Right atrium auricular region (tissue), 2 donors: ENCODE measurements at regions not wholly inside any gene's neighbourhood (a gene's known extent, or its start where the extent isn't known, plus 50 kb on each side); places are given as distances from the start of the nearest gene placed in this dataset.

Source experiments
- DNase-seq: peaks from one replicate; pipeline ENCODE4 v3.0.0-alpha.2; 2019; ENCODE audit warnings: low spot score
- H3K27ac ChIP-seq, 2 donors: fragments of 200-600 bp; sonication (generic); 1 replicate in 1 of 2; 2 replicates in 1 of 2; pipeline ENCODE4 v1.5.1; 2016 to 2019
- H3K27me3 ChIP-seq, 2 donors: fragments of 200-600 bp; sonication (generic); one replicate each; pipeline versions ENCODE4 v1.5.1 to v1.6.0; 2017 to 2019
- H3K36me3 ChIP-seq: fragments of 200-600 bp; sonication (generic); one replicate; pipeline ENCODE4 v1.5.1; 2016
- H3K4me1 ChIP-seq, 2 donors: fragments of 200-600 bp; sonication (generic); one replicate each; pipeline versions ENCODE4 v1.5.1 to v1.6.0; 2017 to 2019
- H3K4me3 ChIP-seq, 2 donors: fragments of 200-600 bp; sonication (generic); 1 replicate in 1 of 2; 2 replicates in 1 of 2; pipeline ENCODE4 v1.5.1; 2017 to 2019; ENCODE audit warnings: mild to moderate bottlenecking in 1 of 2, moderate library complexity in 1 of 2
- H3K9me3 ChIP-seq, 2 donors: fragments of 200-600 bp; sonication (generic); one replicate each; pipeline ENCODE4 v1.5.1; 2019
- TF ChIP-seq, protein P1 (sequence below), 2 donors: fragments of 200-600 bp; sonication (generic); IDR thresholded peaks; one replicate each; pipeline ENCODE4 v1.5.1; 2019; ENCODE audit warnings: antibody characterized with exemption in 2 of 2

- Histone ChIP-seq H3K27ac (no peak overlapping the region), H3K4me1 (no peaks in the 10 kb centered on the region), H3K4me3 (no peak overlapping the region), H3K36me3 (no peaks in the 10 kb centered on the region), H3K27me3 (no peaks in the 10 kb centered on the region), H3K9me3 (no peaks in the 10 kb centered on the region)
- TF ChIP-seq, protein P1, sequence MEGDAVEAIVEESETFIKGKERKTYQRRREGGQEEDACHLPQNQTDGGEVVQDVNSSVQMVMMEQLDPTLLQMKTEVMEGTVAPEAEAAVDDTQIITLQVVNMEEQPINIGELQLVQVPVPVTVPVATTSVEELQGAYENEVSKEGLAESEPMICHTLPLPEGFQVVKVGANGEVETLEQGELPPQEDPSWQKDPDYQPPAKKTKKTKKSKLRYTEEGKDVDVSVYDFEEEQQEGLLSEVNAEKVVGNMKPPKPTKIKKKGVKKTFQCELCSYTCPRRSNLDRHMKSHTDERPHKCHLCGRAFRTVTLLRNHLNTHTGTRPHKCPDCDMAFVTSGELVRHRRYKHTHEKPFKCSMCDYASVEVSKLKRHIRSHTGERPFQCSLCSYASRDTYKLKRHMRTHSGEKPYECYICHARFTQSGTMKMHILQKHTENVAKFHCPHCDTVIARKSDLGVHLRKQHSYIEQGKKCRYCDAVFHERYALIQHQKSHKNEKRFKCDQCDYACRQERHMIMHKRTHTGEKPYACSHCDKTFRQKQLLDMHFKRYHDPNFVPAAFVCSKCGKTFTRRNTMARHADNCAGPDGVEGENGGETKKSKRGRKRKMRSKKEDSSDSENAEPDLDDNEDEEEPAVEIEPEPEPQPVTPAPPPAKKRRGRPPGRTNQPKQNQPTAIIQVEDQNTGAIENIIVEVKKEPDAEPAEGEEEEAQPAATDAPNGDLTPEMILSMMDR (IDR thresholded peaks at IDR 0.05): no peak
- no peak for DNase-seq
These were observed 307.3 kb upstream of the SGCD start for GRCh38 chr5:156019571-156020180.

DNA sequence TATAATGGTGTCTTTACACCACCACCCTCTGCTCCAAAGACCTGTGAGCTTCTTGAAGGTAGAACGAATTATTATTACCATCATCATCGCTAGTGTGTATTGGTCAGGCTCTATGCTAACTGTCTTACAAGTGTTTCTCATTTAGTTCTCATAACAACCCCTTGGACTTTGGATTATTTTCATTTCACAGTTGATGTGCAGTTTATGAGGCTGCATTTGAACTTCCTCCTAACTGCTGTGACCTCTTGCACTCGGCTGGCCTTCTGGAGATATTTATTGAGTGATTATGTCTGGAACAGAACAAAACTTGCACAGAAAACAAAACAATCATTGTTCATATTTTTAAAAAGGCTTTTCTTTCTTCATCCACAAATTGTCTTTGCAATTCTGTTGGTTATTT is 306.3 kb upstream of the SGCD start:
- Histone ChIP-seq H3K27me3 (no peaks in the 10 kb centered on the region), H3K4me3 (no peak overlapping the region), H3K9me3 (no peaks in the 10 kb centered on the region), H3K27ac (no peak overlapping the region), H3K4me1 (no peaks in the 10 kb centered on the region), H3K36me3 (no peaks in the 10 kb centered on the region)
- no peak for DNase-seq
- TF ChIP-seq, protein P1 (IDR thresholded peaks at IDR 0.05): no peak

DNA sequence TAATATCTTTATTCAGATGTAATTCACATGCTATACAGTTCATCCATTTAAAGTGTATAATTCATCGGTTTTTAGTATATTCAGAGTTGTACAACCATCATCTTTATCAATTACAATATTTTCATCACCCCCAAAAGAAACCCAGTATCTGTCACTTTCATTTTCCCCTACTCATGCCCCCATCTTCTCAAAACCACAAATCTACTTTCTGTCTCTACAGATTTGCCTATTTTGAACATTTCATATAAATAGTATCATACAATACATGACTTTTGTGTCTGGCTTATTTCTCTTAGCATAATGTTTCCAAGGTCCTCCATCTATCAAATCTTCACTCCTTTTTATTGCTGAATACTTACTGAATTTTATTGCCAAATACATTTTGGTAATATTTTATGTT is 305.1 kb upstream of the SGCD start:
- H3K4me1 ChIP-seq: no peaks in the 10 kb centered on the region
- TF ChIP-seq, protein P1 (IDR thresholded peaks at IDR 0.05): no peak
- H3K27ac ChIP-seq: no peak overlapping the region
- H3K36me3 ChIP-seq: no peaks in the 10 kb centered on the region
- no peaks in the 10 kb centered on the region for H3K27me3 ChIP-seq
- no peak for DNase-seq
- H3K9me3 ChIP-seq: no peaks in the 10 kb centered on the region
- no peak overlapping the region for H3K4me3 ChIP-seq

DNA sequence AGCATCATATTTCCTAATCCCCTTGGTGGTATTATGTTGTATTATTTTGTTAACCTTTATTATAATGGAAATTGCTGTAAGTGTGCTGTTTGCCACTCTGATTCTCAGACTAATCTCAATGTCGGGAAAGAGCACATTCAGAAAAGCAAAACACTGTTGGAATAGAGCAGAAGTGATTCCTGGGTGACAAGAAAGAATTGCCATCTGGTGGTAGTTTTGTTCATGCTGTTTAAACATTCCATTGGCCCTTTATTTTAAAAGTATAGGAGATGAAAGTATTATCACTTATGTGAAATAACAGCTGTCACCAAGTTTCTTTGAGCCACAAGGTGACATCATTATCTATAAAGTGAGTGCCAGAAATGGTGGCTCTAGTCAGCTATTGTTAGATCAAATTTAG is 301.3 kb upstream of the SGCD start:
- TF ChIP-seq, protein P1 (IDR thresholded peaks at IDR 0.05): no peak
- Histone ChIP-seq H3K27me3 (no peaks in the 10 kb centered on the region), H3K27ac (no peak overlapping the region), H3K9me3 (no peaks in the 10 kb centered on the region), H3K4me1 (no peaks in the 10 kb centered on the region), H3K4me3 (no peak overlapping the region), H3K36me3 (no peaks in the 10 kb centered on the region)
- DNase-seq: no peak

DNA sequence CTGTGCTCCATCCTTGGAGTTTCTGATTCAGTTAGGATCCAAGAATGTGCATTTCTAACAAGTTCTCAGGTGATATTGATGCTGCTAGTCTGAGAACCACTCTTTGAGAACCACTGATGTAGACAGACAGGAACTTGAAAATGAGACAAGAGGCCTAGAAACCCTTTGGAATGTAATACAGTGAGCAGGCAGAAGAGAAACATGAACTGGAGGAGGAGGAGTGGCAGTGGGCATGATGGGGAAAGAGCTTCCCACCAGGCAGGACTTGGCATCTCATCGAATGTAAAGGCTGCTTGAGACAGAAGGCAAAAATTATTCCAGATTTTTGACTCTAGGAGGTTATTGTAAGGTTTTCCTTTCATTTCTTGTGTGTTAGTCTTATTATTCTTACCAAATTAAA is 295.8 kb upstream of the SGCD start:
- no peak overlapping the region for H3K27ac ChIP-seq
- TF ChIP-seq, protein P1 (IDR thresholded peaks at IDR 0.05): no peak
- no peak for DNase-seq
- H3K4me3 ChIP-seq: no peak overlapping the region
- no peaks in the 10 kb centered on the region for H3K9me3 ChIP-seq
- H3K4me1 ChIP-seq: no peaks in the 10 kb centered on the region
- no peaks in the 10 kb centered on the region for H3K27me3 ChIP-seq
- no peaks in the 10 kb centered on the region for H3K36me3 ChIP-seq

GRCh38 chr5:156036640-156037039 is 290.3 kb upstream of the SGCD start:
- H3K4me1 ChIP-seq: peaks cover 0 to 5% of the 10 kb centered on the region in 2 donors
- no peaks in the 10 kb centered on the region for H3K27me3 ChIP-seq
- H3K27ac ChIP-seq: peak overlapping the region in 1 of 2 donors; percentile 58
- no peaks in the 10 kb centered on the region for H3K36me3 ChIP-seq
- no peak overlapping the region for H3K4me3 ChIP-seq
- DNase-seq: no peak
- H3K9me3 ChIP-seq: no peaks in the 10 kb centered on the region
- TF ChIP-seq, protein P1 (IDR thresholded peaks at IDR 0.05): no peak
